GM23338 (cell line): ENCODE measurements at regions not wholly inside any gene's neighbourhood (a gene's known extent, or its start where the extent isn't known, plus 50 kb on each side); places are given as distances from the start of the nearest gene placed in this dataset.

Source experiments
- ATAC-seq: fragments of 200-7000 bp; cut with Tn5 transposase; 3 replicates; pipeline ENCODE4 v1.9.1; 2020
- DNase-seq: peaks from one replicate; pipeline ENCODE4 v3.0.0-alpha.2; 2015; ENCODE audit warnings: low spot score
- H2AFZ ChIP-seq: fragments of 200-600 bp; sonication (generic); 2 replicates; pipeline ENCODE4 v1.8.0; 2016; ENCODE audit warnings: antibody characterized with exemption, mild to moderate bottlenecking, moderate library complexity
- H3F3A ChIP-seq: fragments of 200-600 bp; sonication (generic); replicated peaks from 2 replicates; pipeline ENCODE4 v1.8.0; 2017; ENCODE audit warnings: antibody characterized with exemption, mixed run types, low read depth
- H3K27ac ChIP-seq: fragments of 200-600 bp; sonication (generic); 2 replicates; pipeline ENCODE4 v1.6.1; 2016; ENCODE audit warnings: low read depth
- H3K27me3 ChIP-seq: fragments of 200-600 bp; sonication (generic); 2 replicates; pipeline ENCODE4 v1.8.0; 2016; ENCODE audit warnings: mild to moderate bottlenecking, mixed run types, moderate library complexity; ENCODE audit not compliant: insufficient read depth
- H3K36me3 ChIP-seq: fragments of 200-600 bp; sonication (generic); 2 replicates; pipeline ENCODE4 v1.8.0; 2016; ENCODE audit warnings: mild to moderate bottlenecking; ENCODE audit not compliant: insufficient read depth
- H3K4me1 ChIP-seq: fragments of 200-600 bp; sonication (generic); 2 replicates; pipeline ENCODE4 v1.8.0; 2016; ENCODE audit warnings: mild to moderate bottlenecking, moderate library complexity; ENCODE audit not compliant: insufficient read depth
- H3K4me2 ChIP-seq: fragments of 200-600 bp; sonication (generic); 2 replicates; pipeline ENCODE4 v1.7.1; 2017; ENCODE audit warnings: mixed run types
- H3K4me3 ChIP-seq: fragments of 200-600 bp; sonication (generic); 2 replicates; pipeline ENCODE4 v1.6.1; 2016; ENCODE audit warnings: mixed run types
- H3K79me2 ChIP-seq: fragments of 200-600 bp; sonication (generic); replicated peaks from 2 replicates; pipeline ENCODE4 v1.8.0; 2017; ENCODE audit warnings: mild to moderate bottlenecking; ENCODE audit not compliant: insufficient read depth
- H3K9me2 ChIP-seq: fragments of 200-600 bp; sonication (generic); 2 replicates; pipeline ENCODE4 v1.8.0; 2017; ENCODE audit not compliant: insufficient read depth
- H4K20me1 ChIP-seq: fragments of 200-600 bp; sonication (generic); replicated peaks from 2 replicates; pipeline ENCODE4 v1.8.0; 2017; ENCODE audit warnings: mild to moderate bottlenecking; ENCODE audit not compliant: insufficient read depth
- H3K27ac Mint-ChIP-seq: 2 replicates; pipeline ENCODE4 v1.8.0; 2020; ENCODE audit warnings: inconsistent platforms, mild to moderate bottlenecking, moderate library complexity, mixed read lengths
- H3K27me3 Mint-ChIP-seq: 3 replicates; pipeline ENCODE4 v1.8.0; 2022; ENCODE audit warnings: low read depth, mild to moderate bottlenecking, moderate library complexity, mixed read lengths, inconsistent platforms; ENCODE audit not compliant: insufficient read depth, poor library complexity
- H3K36me3 Mint-ChIP-seq: 3 replicates; pipeline ENCODE4 v1.8.0; 2021; ENCODE audit warnings: low read depth, mild to moderate bottlenecking, inconsistent platforms, moderate library complexity, mixed read lengths
- H3K4me1 Mint-ChIP-seq: 3 replicates; pipeline ENCODE4 v1.8.0; 2020; ENCODE audit warnings: mild to moderate bottlenecking, inconsistent platforms, mixed read lengths
- H3K4me3 Mint-ChIP-seq: 3 replicates; pipeline ENCODE4 v1.8.0; 2021; ENCODE audit warnings: moderate library complexity, mild to moderate bottlenecking, inconsistent platforms, mixed read lengths
- H3K9me3 Mint-ChIP-seq: 3 replicates; pipeline ENCODE4 v1.8.0; 2020; ENCODE audit warnings: moderate library complexity, mild to moderate bottlenecking, inconsistent platforms, mixed read lengths
- EZH2 ChIP-seq: fragments of 200-600 bp; sonication (generic); IDR thresholded peaks from one replicate; pipeline ENCODE4 v1.8.0; 2017; ENCODE audit warnings: antibody characterized with exemption, mild to moderate bottlenecking, low read depth; ENCODE audit not compliant: unreplicated experiment
- EZH2phosphoT487 ChIP-seq: fragments of 200-600 bp; sonication (generic); IDR thresholded peaks from one replicate; pipeline ENCODE4 v1.8.1; 2018; ENCODE audit warnings: antibody characterized with exemption; ENCODE audit not compliant: unreplicated experiment
- JUNB ChIP-seq: IDR thresholded peaks from one replicate; pipeline ENCODE4 v1.6.1; 2016; ENCODE audit warnings: antibody characterized with exemption; ENCODE audit not compliant: unreplicated experiment
- ZNF331 ChIP-seq: fragments of 250-450 bp; sonication (Bioruptor Pico); IDR thresholded peaks from 2 replicates; pipeline ENCODE4 v1.5.0; 2020; ENCODE audit warnings: low read depth, mild to moderate bottlenecking, moderate library complexity
- TF ChIP-seq, protein P1 (sequence below), 2 experiments: fragments of 200-600 bp in 1 of 2; sonication (generic) in 1 of 2; conservative IDR thresholded peaks; 2 replicates each; pipeline versions ENCODE4 v1.5.1 to v1.6.1; 2016 to 2017; ENCODE audit warnings: antibody characterized with exemption in 2 of 2, low read depth in 2 of 2, mild to moderate bottlenecking in 2 of 2, moderate library complexity in 1 of 2
- TF ChIP-seq, protein P2 (sequence below): fragments of 250-450 bp; sonication (Bioruptor Pico); IDR thresholded peaks from 2 replicates; pipeline ENCODE4 v1.5.0; 2020; ENCODE audit warnings: mild to moderate bottlenecking, moderate library complexity
- TF ChIP-seq, protein P3 (sequence below): IDR thresholded peaks from 2 replicates; pipeline ENCODE4 v1.6.1; 2016; ENCODE audit warnings: antibody characterized with exemption

DNA sequence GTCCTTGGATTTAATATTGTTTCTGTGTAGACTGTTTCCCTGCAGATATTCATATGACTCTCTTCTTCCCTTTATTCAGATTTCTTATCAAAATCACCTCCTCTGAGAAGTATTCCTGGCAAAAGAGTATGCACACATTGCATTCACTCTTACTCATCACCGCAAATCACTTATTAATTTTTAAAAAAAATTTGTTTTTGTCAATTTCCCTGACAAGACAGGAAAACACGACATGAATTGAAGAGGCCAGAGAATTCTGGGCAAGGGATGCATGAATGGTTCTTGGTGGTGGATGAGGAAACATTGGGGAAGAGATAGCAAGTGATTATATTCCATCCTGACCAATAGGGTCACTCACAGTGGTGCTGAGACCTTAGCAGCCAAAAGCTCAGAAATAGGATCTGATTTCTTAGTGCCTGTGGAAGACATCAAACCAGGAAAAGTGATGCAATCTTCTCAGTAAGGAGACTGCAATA lies 522.5 kb upstream of the AGA start:
- Histone ChIP-seq H3K36me3 (no peaks in the 10 kb centered on the region), H3F3A (no peaks in the 10 kb centered on the region), H3K4me1 (no peaks in the 10 kb centered on the region), H3K27me3 (no peaks in the 10 kb centered on the region), H3K9me2 (no peaks in the 10 kb centered on the region), H4K20me1 (no peaks in the 10 kb centered on the region), H2AFZ (no peak overlapping the region), H3K27ac (no peak overlapping the region), H3K4me2 (no peak overlapping the region), H3K4me3 (no peak overlapping the region), H3K79me2 (no peaks in the 10 kb centered on the region)
- H3K27me3 Mint-ChIP-seq = no peaks in the 10 kb centered on the region
- H3K4me3 Mint-ChIP-seq = no peak overlapping the region
- no peak for ATAC-seq
- H3K9me3 Mint-ChIP-seq = no peaks in the 10 kb centered on the region
- no peaks in the 10 kb centered on the region for H3K36me3 Mint-ChIP-seq
- TF ChIP-seq, protein P1, sequence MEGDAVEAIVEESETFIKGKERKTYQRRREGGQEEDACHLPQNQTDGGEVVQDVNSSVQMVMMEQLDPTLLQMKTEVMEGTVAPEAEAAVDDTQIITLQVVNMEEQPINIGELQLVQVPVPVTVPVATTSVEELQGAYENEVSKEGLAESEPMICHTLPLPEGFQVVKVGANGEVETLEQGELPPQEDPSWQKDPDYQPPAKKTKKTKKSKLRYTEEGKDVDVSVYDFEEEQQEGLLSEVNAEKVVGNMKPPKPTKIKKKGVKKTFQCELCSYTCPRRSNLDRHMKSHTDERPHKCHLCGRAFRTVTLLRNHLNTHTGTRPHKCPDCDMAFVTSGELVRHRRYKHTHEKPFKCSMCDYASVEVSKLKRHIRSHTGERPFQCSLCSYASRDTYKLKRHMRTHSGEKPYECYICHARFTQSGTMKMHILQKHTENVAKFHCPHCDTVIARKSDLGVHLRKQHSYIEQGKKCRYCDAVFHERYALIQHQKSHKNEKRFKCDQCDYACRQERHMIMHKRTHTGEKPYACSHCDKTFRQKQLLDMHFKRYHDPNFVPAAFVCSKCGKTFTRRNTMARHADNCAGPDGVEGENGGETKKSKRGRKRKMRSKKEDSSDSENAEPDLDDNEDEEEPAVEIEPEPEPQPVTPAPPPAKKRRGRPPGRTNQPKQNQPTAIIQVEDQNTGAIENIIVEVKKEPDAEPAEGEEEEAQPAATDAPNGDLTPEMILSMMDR (conservative IDR thresholded peaks at IDR 0.05; ENCODE audit: low read depth in 2 of 2) = no peak
- TF ChIP-seq JUNB (no peak), EZH2phosphoT487 (no peak)
- H3K27ac Mint-ChIP-seq = no peak overlapping the region
- H3K4me1 Mint-ChIP-seq = no peaks in the 10 kb centered on the region
- DNase-seq = no peak

DNA sequence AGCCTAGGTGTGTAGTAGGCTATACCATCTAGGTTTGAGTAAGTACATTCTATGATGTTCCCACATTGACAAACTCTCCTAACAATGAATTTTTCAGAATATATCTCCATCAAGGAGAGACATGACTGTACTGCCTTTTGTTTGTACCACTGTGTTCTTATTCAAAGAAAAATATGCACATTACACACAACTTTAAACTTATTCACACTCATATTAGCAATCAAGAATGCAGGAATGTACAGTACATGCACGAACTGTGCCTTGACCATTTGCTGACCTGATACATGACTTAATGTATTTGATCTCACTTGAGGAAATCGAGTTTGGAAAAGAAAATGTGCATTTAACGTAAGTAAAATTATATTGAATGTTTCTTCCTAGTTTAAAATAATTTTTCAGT lies 525.1 kb upstream of the AGA start:
- Mint-ChIP-seq H3K9me3 (no peaks in the 10 kb centered on the region), H3K4me1 (no peaks in the 10 kb centered on the region), H3K36me3 (no peaks in the 10 kb centered on the region), H3K4me3 (no peak overlapping the region), H3K27me3 (no peaks in the 10 kb centered on the region), H3K27ac (no peak overlapping the region)
- Histone ChIP-seq H3K79me2 (no peaks in the 10 kb centered on the region), H3K4me3 (no peak overlapping the region), H3K4me2 (no peak overlapping the region), H3F3A (no peaks in the 10 kb centered on the region), H2AFZ (no peak overlapping the region), H3K36me3 (no peaks in the 10 kb centered on the region), H3K9me2 (no peaks in the 10 kb centered on the region), H3K27ac (no peak overlapping the region), H4K20me1 (no peaks in the 10 kb centered on the region), H3K4me1 (no peaks in the 10 kb centered on the region), H3K27me3 (no peaks in the 10 kb centered on the region)
- ATAC-seq = no peak
- TF ChIP-seq ZNF331 (CRISPR knock-in tag) (no peak), EZH2 (no peak)
- TF ChIP-seq, protein P2, sequence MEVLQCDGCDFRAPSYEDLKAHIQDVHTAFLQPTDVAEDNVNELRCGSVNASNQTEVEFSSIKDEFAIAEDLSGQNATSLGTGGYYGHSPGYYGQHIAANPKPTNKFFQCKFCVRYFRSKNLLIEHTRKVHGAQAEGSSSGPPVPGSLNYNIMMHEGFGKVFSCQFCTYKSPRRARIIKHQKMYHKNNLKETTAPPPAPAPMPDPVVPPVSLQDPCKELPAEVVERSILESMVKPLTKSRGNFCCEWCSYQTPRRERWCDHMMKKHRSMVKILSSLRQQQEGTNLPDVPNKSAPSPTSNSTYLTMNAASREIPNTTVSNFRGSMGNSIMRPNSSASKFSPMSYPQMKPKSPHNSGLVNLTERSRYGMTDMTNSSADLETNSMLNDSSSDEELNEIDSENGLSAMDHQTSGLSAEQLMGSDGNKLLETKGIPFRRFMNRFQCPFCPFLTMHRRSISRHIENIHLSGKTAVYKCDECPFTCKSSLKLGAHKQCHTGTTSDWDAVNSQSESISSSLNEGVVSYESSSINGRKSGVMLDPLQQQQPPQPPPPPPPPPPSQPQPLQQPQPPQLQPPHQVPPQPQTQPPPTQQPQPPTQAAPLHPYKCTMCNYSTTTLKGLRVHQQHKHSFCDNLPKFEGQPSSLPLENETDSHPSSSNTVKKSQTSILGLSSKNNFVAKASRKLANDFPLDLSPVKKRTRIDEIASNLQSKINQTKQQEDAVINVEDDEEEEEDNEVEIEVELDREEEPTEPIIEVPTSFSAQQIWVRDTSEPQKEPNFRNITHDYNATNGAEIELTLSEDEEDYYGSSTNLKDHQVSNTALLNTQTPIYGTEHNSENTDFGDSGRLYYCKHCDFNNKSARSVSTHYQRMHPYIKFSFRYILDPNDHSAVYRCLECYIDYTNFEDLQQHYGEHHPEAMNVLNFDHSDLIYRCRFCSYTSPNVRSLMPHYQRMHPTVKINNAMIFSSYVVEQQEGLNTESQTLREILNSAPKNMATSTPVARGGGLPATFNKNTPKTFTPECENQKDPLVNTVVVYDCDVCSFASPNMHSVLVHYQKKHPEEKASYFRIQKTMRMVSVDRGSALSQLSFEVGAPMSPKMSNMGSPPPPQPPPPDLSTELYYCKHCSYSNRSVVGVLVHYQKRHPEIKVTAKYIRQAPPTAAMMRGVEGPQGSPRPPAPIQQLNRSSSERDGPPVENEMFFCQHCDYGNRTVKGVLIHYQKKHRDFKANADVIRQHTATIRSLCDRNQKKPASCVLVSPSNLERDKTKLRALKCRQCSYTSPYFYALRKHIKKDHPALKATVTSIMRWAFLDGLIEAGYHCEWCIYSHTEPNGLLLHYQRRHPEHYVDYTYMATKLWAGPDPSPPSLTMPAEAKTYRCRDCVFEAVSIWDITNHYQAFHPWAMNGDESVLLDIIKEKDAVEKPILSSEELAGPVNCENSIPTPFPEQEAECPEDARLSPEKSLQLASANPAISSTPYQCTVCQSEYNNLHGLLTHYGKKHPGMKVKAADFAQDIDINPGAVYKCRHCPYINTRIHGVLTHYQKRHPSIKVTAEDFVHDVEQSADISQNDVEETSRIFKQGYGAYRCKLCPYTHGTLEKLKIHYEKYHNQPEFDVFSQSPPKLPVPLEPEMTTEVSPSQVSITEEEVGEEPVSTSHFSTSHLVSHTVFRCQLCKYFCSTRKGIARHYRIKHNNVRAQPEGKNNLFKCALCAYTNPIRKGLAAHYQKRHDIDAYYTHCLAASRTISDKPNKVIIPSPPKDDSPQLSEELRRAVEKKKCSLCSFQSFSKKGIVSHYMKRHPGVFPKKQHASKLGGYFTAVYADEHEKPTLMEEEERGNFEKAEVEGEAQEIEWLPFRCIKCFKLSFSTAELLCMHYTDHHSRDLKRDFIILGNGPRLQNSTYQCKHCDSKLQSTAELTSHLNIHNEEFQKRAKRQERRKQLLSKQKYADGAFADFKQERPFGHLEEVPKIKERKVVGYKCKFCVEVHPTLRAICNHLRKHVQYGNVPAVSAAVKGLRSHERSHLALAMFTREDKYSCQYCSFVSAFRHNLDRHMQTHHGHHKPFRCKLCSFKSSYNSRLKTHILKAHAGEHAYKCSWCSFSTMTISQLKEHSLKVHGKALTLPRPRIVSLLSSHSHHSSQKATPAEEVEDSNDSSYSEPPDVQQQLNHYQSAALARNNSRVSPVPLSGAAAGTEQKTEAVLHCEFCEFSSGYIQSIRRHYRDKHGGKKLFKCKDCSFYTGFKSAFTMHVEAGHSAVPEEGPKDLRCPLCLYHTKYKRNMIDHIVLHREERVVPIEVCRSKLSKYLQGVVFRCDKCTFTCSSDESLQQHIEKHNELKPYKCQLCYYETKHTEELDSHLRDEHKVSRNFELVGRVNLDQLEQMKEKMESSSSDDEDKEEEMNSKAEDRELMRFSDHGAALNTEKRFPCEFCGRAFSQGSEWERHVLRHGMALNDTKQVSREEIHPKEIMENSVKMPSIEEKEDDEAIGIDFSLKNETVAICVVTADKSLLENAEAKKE (CRISPR knock-in tag) = no peak
- TF ChIP-seq, protein P3, sequence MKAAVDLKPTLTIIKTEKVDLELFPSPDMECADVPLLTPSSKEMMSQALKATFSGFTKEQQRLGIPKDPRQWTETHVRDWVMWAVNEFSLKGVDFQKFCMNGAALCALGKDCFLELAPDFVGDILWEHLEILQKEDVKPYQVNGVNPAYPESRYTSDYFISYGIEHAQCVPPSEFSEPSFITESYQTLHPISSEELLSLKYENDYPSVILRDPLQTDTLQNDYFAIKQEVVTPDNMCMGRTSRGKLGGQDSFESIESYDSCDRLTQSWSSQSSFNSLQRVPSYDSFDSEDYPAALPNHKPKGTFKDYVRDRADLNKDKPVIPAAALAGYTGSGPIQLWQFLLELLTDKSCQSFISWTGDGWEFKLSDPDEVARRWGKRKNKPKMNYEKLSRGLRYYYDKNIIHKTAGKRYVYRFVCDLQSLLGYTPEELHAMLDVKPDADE = no peak
- DNase-seq = no peak
